ENCODE measurements at regions not wholly inside any gene's neighbourhood (a gene's known extent, or its start where the extent isn't known, plus 50 kb on each side); places are given as distances from the start of the nearest gene placed in this dataset.

DNA sequence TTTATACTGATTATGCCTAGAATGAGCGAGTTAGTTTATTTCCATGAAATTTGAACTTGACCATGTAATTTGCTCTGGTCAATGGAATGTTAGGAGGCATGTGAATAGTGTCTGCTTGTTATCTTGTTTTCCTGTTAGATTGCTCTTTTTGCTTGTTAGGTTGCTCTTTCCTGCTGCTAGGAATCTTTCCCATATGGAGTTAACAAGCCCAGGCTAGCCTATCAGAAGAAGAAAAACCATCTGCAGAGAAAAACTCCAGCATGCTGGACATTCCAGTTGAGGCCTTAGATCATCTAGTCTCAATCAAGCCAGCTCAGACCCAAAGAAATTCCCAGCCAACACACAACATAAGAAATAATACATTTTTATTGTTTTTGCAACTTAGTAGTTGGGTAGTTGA lies 470.2 kb upstream of the AGTR1 start:
- TF ChIP-seq, protein P1, sequence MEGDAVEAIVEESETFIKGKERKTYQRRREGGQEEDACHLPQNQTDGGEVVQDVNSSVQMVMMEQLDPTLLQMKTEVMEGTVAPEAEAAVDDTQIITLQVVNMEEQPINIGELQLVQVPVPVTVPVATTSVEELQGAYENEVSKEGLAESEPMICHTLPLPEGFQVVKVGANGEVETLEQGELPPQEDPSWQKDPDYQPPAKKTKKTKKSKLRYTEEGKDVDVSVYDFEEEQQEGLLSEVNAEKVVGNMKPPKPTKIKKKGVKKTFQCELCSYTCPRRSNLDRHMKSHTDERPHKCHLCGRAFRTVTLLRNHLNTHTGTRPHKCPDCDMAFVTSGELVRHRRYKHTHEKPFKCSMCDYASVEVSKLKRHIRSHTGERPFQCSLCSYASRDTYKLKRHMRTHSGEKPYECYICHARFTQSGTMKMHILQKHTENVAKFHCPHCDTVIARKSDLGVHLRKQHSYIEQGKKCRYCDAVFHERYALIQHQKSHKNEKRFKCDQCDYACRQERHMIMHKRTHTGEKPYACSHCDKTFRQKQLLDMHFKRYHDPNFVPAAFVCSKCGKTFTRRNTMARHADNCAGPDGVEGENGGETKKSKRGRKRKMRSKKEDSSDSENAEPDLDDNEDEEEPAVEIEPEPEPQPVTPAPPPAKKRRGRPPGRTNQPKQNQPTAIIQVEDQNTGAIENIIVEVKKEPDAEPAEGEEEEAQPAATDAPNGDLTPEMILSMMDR (IDR thresholded peaks at IDR 0.05), result no peak
- no peak for TF ChIP-seq POLR2AphosphoS5 (IDR thresholded peaks at IDR 0.05)
- no peak for TF ChIP-seq EP300 (IDR thresholded peaks at IDR 0.05)
- no peak for TF ChIP-seq POLR2A (IDR thresholded peaks at IDR 0.05; ENCODE audit: low read depth)
